A549 (cell line): ENCODE measurements at regions not wholly inside any gene's neighbourhood (a gene's known extent, or its start where the extent isn't known, plus 50 kb on each side); places are given as distances from the start of the nearest gene placed in this dataset.

Experiments
- ATAC-seq, 2 experiments: fragments of 200-7000 bp in 1 of 2; fragments of >200 bp in 1 of 2; cut with Nextera tagmentation in 1 of 2; cut with Tn5 transposase in 1 of 2; 3 replicates each; pipeline versions ENCODE4 v1.8.0 to v1.9.1; 2018 to 2020; ENCODE audit warnings: mild to moderate bottlenecking in 1 of 2, moderate library complexity in 1 of 2
- CTCF ChIA-PET: fragments of 300-600 bp; sonication (Branson Sonifier 250); formaldehyde crosslinking; extraction: SDS; loops from one replicate; lab custom pipeline; 2021; ENCODE audit warnings: antibody characterized with exemption, inconsistent platforms; lab: Yijun Ruan, JAX
- POLR2A ChIA-PET: fragments of 350-600 bp; formaldehyde crosslinking; extraction: SDS; loops from one replicate; lab custom pipeline; 2021; ENCODE audit warnings: antibody characterized with exemption, inconsistent platforms; lab: Yijun Ruan, JAX
- DNase-seq, 2 experiments: peaks; one replicate each; pipeline versions ENCODE4 v3.0.0 to v3.0.0-alpha.2; 2011 to 2016; ENCODE audit warnings: low read depth in 1 of 2, low spot score in 1 of 2
- FAIRE-seq: peaks from 2 replicates; lab custom pipeline; 2011; peaks lifted over from hg19 to GRCh38; lab: Jason Lieb, UNC
- H3K27ac ChIP-seq, 2 experiments: fragments of >200 bp; sonication (Bioruptor Twin); formaldehyde crosslinking; 3 replicates each; pipeline ENCODE4 v1.5.1; 2016 to 2017
- H3K4me1 ChIP-seq: fragments of >200 bp; sonication (Bioruptor Twin); formaldehyde crosslinking; 3 replicates; pipeline ENCODE4 v1.6.1; 2016
- H3K4me2 ChIP-seq: fragments of >200 bp; sonication (Bioruptor Twin); formaldehyde crosslinking; 3 replicates; pipeline ENCODE4 v1.6.1; 2016
- H3K4me3 ChIP-seq: fragments of >200 bp; sonication (Bioruptor Twin); formaldehyde crosslinking; 3 replicates; pipeline ENCODE4 v1.5.1; 2016
- H3K9me3 ChIP-seq: fragments of >200 bp; sonication (Bioruptor Twin); formaldehyde crosslinking; 3 replicates; pipeline ENCODE4 v1.6.1; 2016
- ATOH8 ChIP-seq: fragments of 250-450 bp; sonication (Bioruptor Pico); IDR thresholded peaks from 2 replicates; pipeline ENCODE4 v1.5.0; 2020; ENCODE audit warnings: low read depth, mild to moderate bottlenecking, moderate library complexity
- CBX2 ChIP-seq: fragments of 200-600 bp; sonication (generic); IDR thresholded peaks from 2 replicates; pipeline ENCODE4 v1.6.1; 2016; ENCODE audit warnings: low read depth, mild to moderate bottlenecking, borderline replicate concordance
- CEBPB ChIP-seq, 2 experiments: fragments of >200 bp in 1 of 2; sonication (Bioruptor Twin) in 1 of 2; formaldehyde crosslinking in 1 of 2; IDR thresholded peaks; 2 replicates each; pipeline ENCODE4 v1.6.1; 2012 to 2016
- E2F6 ChIP-seq: IDR thresholded peaks from 2 replicates; pipeline ENCODE4 v1.6.1; 2012; ENCODE audit warnings: low read depth, borderline replicate concordance
- EHF ChIP-seq: fragments of 250-450 bp; sonication (Bioruptor Pico); IDR thresholded peaks from 2 replicates; pipeline ENCODE4 v1.5.0; 2020; ENCODE audit warnings: mild to moderate bottlenecking
- EHMT2 ChIP-seq: fragments of 200-600 bp; sonication (generic); IDR thresholded peaks from 2 replicates; pipeline ENCODE4 v1.6.1; 2016; ENCODE audit warnings: antibody characterized with exemption, low read depth, mild to moderate bottlenecking, moderate library complexity
- ESRRA ChIP-seq: fragments of 150-350 bp; IDR thresholded peaks from 2 replicates; pipeline ENCODE4 v1.6.1; 2014; ENCODE audit warnings: mild to moderate bottlenecking, low read length, borderline replicate concordance
- FOSL2 ChIP-seq, 2 experiments: fragments of 450-650 bp in 1 of 2; fragments of >200 bp in 1 of 2; sonication (Bioruptor Twin) in 1 of 2; formaldehyde crosslinking; IDR thresholded peaks; 2 replicates each; pipeline versions ENCODE4 v1.5.0 to v1.6.1; 2016 to 2020; ENCODE audit warnings: mild to moderate bottlenecking in 1 of 2, moderate library complexity in 1 of 2
- FOXS1 ChIP-seq: fragments of 250-450 bp; sonication (Bioruptor Pico); IDR thresholded peaks from 2 replicates; pipeline ENCODE4 v1.5.0; 2020; ENCODE audit warnings: mild to moderate bottlenecking, moderate library complexity
- GATA3 ChIP-seq: IDR thresholded peaks from 2 replicates; pipeline ENCODE4 v1.6.1; 2012; ENCODE audit warnings: borderline replicate concordance
- HDAC2 ChIP-seq: fragments of 200-600 bp; sonication (generic); IDR thresholded peaks from 2 replicates; pipeline ENCODE4 v1.6.1; 2016
- HEYL ChIP-seq: fragments of 250-450 bp; sonication (Bioruptor Pico); IDR thresholded peaks from 2 replicates; pipeline ENCODE4 v1.8.0; 2021; ENCODE audit warnings: mild to moderate bottlenecking, moderate library complexity
- HOXA7 ChIP-seq: fragments of 250-450 bp; sonication (Bioruptor Pico); IDR thresholded peaks from 2 replicates; pipeline ENCODE4 v1.5.0; 2020; ENCODE audit warnings: mild to moderate bottlenecking, moderate library complexity
- HOXB5 ChIP-seq: fragments of 250-450 bp; sonication (Bioruptor Pico); IDR thresholded peaks from 2 replicates; pipeline ENCODE4 v1.5.0; 2020; ENCODE audit warnings: mild to moderate bottlenecking, moderate library complexity
- JUN ChIP-seq, 2 experiments: fragments of >200 bp; sonication (Bioruptor Twin); formaldehyde crosslinking; IDR thresholded peaks; 2 replicates in 1 of 2; 3 replicates in 1 of 2; pipeline ENCODE4 v1.6.1; 2016 to 2017
- JUNB ChIP-seq: fragments of >200 bp; sonication (Bioruptor Twin); formaldehyde crosslinking; IDR thresholded peaks from 2 replicates; pipeline ENCODE4 v1.6.1; 2016
- KDM5A ChIP-seq: fragments of 200-600 bp; sonication (generic); IDR thresholded peaks from 2 replicates; pipeline ENCODE4 v1.6.1; 2016; ENCODE audit warnings: antibody characterized with exemption, mild to moderate bottlenecking
- NFE2L2 ChIP-seq: fragments of 150-350 bp; conservative IDR thresholded peaks from 2 replicates; pipeline ENCODE4 v1.6.1; 2014; ENCODE audit warnings: low read length
- NPAS2 ChIP-seq: fragments of 250-450 bp; sonication (Bioruptor Pico); IDR thresholded peaks from 2 replicates; pipeline ENCODE4 v1.8.0; 2022; ENCODE audit warnings: mild to moderate bottlenecking, moderate library complexity, borderline replicate concordance
- NR3C1 ChIP-seq: fragments of >200 bp; sonication (Bioruptor Twin); formaldehyde crosslinking; IDR thresholded peaks from 3 replicates; pipeline ENCODE4 v1.6.1; 2017
- RAD21 ChIP-seq, 2 experiments: fragments of >200 bp in 1 of 2; sonication (Bioruptor Twin) in 1 of 2; formaldehyde crosslinking in 1 of 2; IDR thresholded peaks in 1 of 2; conservative IDR thresholded peaks in 1 of 2; 2 replicates in 1 of 2; 3 replicates in 1 of 2; pipeline ENCODE4 v1.6.1; 2012 to 2018; ENCODE audit warnings: inconsistent platforms in 1 of 2
- RARB ChIP-seq: fragments of 250-450 bp; sonication (Bioruptor Pico); IDR thresholded peaks from 2 replicates; pipeline ENCODE4 v1.8.0; 2021; ENCODE audit warnings: mild to moderate bottlenecking, moderate library complexity
- REST ChIP-seq: fragments of 200-600 bp; sonication (generic); IDR thresholded peaks from 2 replicates; pipeline ENCODE4 v1.6.1; 2016; ENCODE audit warnings: antibody characterized with exemption, mild to moderate bottlenecking, moderate library complexity
- SREBF2 ChIP-seq: fragments of 450-650 bp; IDR thresholded peaks from 2 replicates; pipeline ENCODE4 v1.6.1; 2014; ENCODE audit warnings: mild to moderate bottlenecking, moderate library complexity
- TP53 ChIP-seq: fragments of 250-450 bp; sonication (Bioruptor Pico); IDR thresholded peaks from 2 replicates; pipeline ENCODE4 v1.5.0; 2021; ENCODE audit warnings: mild to moderate bottlenecking, moderate library complexity
- ZNF302 ChIP-seq: fragments of 250-450 bp; sonication (Bioruptor Pico); IDR thresholded peaks from 2 replicates; pipeline ENCODE4 v1.9.0; 2021; ENCODE audit warnings: inconsistent platforms, mild to moderate bottlenecking, moderate library complexity
- WGBS: methylation state at CpG from one replicate; pipeline ENCODE4 v1.1.6; 2017; ENCODE audit errors: missing lambda C conversion rate; 5-methylcytosine and 5-hydroxymethylcytosine counted together

GRCh38 chr3:159765030-159765859, 223.4 kb upstream of the IL12A start (continued):
- TF ChIP-seq REST (no peak), GATA3 (peak; percentile 27; the same call in 1 of the 2 replicates), JUNB (peak; percentile 60; the same call in 1 of the 2 replicates), NR3C1 (no peak), HOXB5 (no peak), SREBF2 (no peak), CEBPB (IDR thresholded peaks at IDR 0.05) (no peak), HOXA7 (CRISPR knock-in tag) (no peak), ZNF302 (CRISPR knock-in tag) (no peak), KDM5A (no peak), FOSL2 (IDR thresholded peaks at IDR 0.05) (0 out of 2 replicates have a peak, but pooled peaks have one; percentile 38), FOSL2 (CRISPR knock-in tag; IDR thresholded peaks at IDR 0.05) (peak; percentile 84), RAD21 (conservative IDR thresholded peaks at IDR 0.05 in 1 of 2, IDR thresholded peaks at IDR 0.05 in 1 of 2) (no peak; a peak in 2 of 5 replicates), ATOH8 (CRISPR knock-in tag) (no peak), RARB (CRISPR knock-in tag) (no peak), NFE2L2 (0 out of 2 replicates have a peak, but pooled peaks have one; percentile 7), NPAS2 (no peak), ESRRA (no peak), JUN (IDR thresholded peaks at IDR 0.05) (peak in 1 of 2 experiments; percentile 36; a peak in 1 of 5 replicates), HEYL (no peak), EHMT2 (no peak), CBX2 (no peak), EHF (CRISPR knock-in tag) (no peak), E2F6 (no peak)

- TF ChIP-seq FOXS1 (CRISPR knock-in tag) (no peak), TP53 (0 out of 2 replicates have a peak, but pooled peaks have one; percentile 1), HDAC2 (no peak), ESRRA (no peak), FOSL2 (IDR thresholded peaks at IDR 0.05) (no peak), FOSL2 (CRISPR knock-in tag; IDR thresholded peaks at IDR 0.05) (no peak)
- Histone ChIP-seq H3K4me3 (peak overlapping the region; percentile 94), H3K27ac (peak overlapping the region; percentile 95 to 96), H3K9me3 (no peaks in the 10 kb centered on the region), H3K4me1 (peaks cover 34% of the 10 kb centered on the region), H3K4me2 (peak overlapping the region; percentile 81)
- no peak for ATAC-seq
- DNase-seq = no peak
- 56% methylated on average over 5 of the region's 5 CpGs for WGBS
- FAIRE-seq = no peak
- ChIA-PET POLR2A (interaction anchor here (1.2 kb wide), 2 partner anchors 39 to 107 kb away, joined by 3 to 4 read pairs; no protein-coding TSS in a partner anchor), CTCF (interaction anchor here (0.6 to 5.4 kb wide), 13 partner anchors 10 to 240 kb away, joined by 3 to 61 read pairs (median 5); no protein-coding TSS in a partner anchor)
These were observed 222.8 kb upstream of the IL12A start for GRCh38 chr3:159765860-159766294.
